Neuronal stem cell (in vitro differentiated cells): ENCODE measurements at regions not wholly inside any gene's neighbourhood (a gene's known extent, or its start where the extent isn't known, plus 50 kb on each side); places are given as distances from the start of the nearest gene placed in this dataset.

Source experiments
- DNase-seq: peaks from one replicate; pipeline ENCODE4 v3.0.0-alpha.2; 2013; ENCODE audit warnings: low spot score
- H2AFZ ChIP-seq: one replicate; pipeline ENCODE4 v1.6.1; 2013; ENCODE audit warnings: mild to moderate bottlenecking, low read length, inconsistent platforms
- H2AK5ac ChIP-seq: 2 replicates; pipeline ENCODE4 v1.6.1; 2013; ENCODE audit warnings: low read depth, mild to moderate bottlenecking, inconsistent platforms, low read length, moderate library complexity, mixed read lengths
- H2BK120ac ChIP-seq: 2 replicates; pipeline ENCODE4 v1.6.1; 2013; ENCODE audit warnings: low read depth, mild to moderate bottlenecking, inconsistent platforms, low read length, moderate library complexity, mixed read lengths
- H2BK12ac ChIP-seq: one replicate; pipeline ENCODE4 v1.6.1; 2013; ENCODE audit warnings: low read length, inconsistent platforms
- H2BK15ac ChIP-seq: 2 replicates; pipeline ENCODE4 v1.6.1; 2013; ENCODE audit warnings: mild to moderate bottlenecking, low read length, inconsistent platforms, mixed read lengths
- H2BK5ac ChIP-seq: one replicate; pipeline ENCODE4 v1.6.1; 2013; ENCODE audit warnings: inconsistent platforms, mild to moderate bottlenecking, low read length, moderate library complexity
- H3K14ac ChIP-seq: one replicate; pipeline ENCODE4 v1.6.1; 2013; ENCODE audit warnings: low read length, inconsistent platforms
- H3K18ac ChIP-seq: 2 replicates; pipeline ENCODE4 v1.6.1; 2013; ENCODE audit warnings: low read length, inconsistent platforms
- H3K23ac ChIP-seq: 2 replicates; pipeline ENCODE4 v1.6.1; 2013; ENCODE audit warnings: low read depth, mild to moderate bottlenecking, mixed read lengths, low read length, inconsistent platforms; ENCODE audit not compliant: poor library complexity
- H3K27ac ChIP-seq: replicated peaks from 3 replicates; pipeline ENCODE4 v1.5.1; 2013; ENCODE audit warnings: low read length, inconsistent platforms
- H3K27me3 ChIP-seq, 3 experiments: 2 replicates each; pipeline ENCODE4 v1.6.1; 2013; ENCODE audit warnings: low read length in 3 of 3, mild to moderate bottlenecking in 2 of 3, inconsistent platforms in 1 of 3, low read depth in 1 of 3, mixed read lengths in 1 of 3, moderate library complexity in 1 of 3; ENCODE audit not compliant: control insufficient read depth in 3 of 3, insufficient read depth in 3 of 3
- H3K36me3 ChIP-seq, 2 donors: replicated peaks in 1 of 2; 2 replicates each; pipeline ENCODE4 v1.6.1; 2013; ENCODE audit warnings: low read length in 2 of 2; ENCODE audit not compliant: control insufficient read depth in 2 of 2, insufficient read depth in 2 of 2
- H3K4ac ChIP-seq: 2 replicates; pipeline ENCODE4 v1.6.1; 2013; ENCODE audit warnings: inconsistent platforms, mild to moderate bottlenecking, low read length, moderate library complexity
- H3K4me1 ChIP-seq, 2 donors: 1 replicate in 1 of 2; 2 replicates in 1 of 2; pipeline ENCODE4 v1.6.1; 2013; ENCODE audit warnings: low read length in 2 of 2, low read depth in 1 of 2; ENCODE audit not compliant: control insufficient read depth in 2 of 2, insufficient read depth in 1 of 2
- H3K4me2 ChIP-seq: one replicate; pipeline ENCODE4 v1.6.1; 2013; ENCODE audit warnings: mild to moderate bottlenecking, low read length, inconsistent platforms; ENCODE audit not compliant: insufficient read depth, poor library complexity, severe bottlenecking
- H3K4me3 ChIP-seq, 2 donors: 2 replicates each; pipeline ENCODE4 v1.5.1; 2013; ENCODE audit warnings: low read length in 2 of 2, mild to moderate bottlenecking in 2 of 2, inconsistent platforms in 1 of 2, moderate library complexity in 1 of 2
- H3K79me1 ChIP-seq: one replicate; pipeline ENCODE4 v1.6.1; 2013; ENCODE audit warnings: low read depth, mild to moderate bottlenecking, inconsistent platforms, low read length, moderate library complexity
- H3K9ac ChIP-seq: one replicate; pipeline ENCODE4 v1.6.1; 2013; ENCODE audit warnings: mild to moderate bottlenecking, low read depth, low read length, inconsistent platforms; ENCODE audit not compliant: poor library complexity
- H3K9me3 ChIP-seq, 2 donors: replicated peaks in 1 of 2; 2 replicates each; pipeline versions ENCODE3 to v1.6.1; 2013; ENCODE audit warnings: low read length in 2 of 2, mild to moderate bottlenecking in 2 of 2, inconsistent platforms in 1 of 2, low read depth in 1 of 2, mixed read lengths in 1 of 2, moderate library complexity in 1 of 2; ENCODE audit not compliant: control insufficient read depth in 2 of 2, insufficient read depth in 1 of 2
- H4K8ac ChIP-seq: one replicate; pipeline ENCODE4 v1.6.1; 2013; ENCODE audit warnings: low read depth, mild to moderate bottlenecking, inconsistent platforms, low read length, moderate library complexity
- H4K91ac ChIP-seq: one replicate; pipeline ENCODE4 v1.6.1; 2013; ENCODE audit warnings: low read length, low read depth, mild to moderate bottlenecking, inconsistent platforms; ENCODE audit not compliant: poor library complexity
- WGBS, 2 donors: extraction: QIAGEN DNeasy Blood & Tissue Kit; methylation state at CpG; one replicate each; pipeline ENCODE4 v1.1.7; 2013; ENCODE audit warnings: missing lambda C conversion rate in 2 of 2, mixed read lengths in 1 of 2; ENCODE audit not compliant: insufficient read length in 2 of 2, insufficient replicate concordance in 1 of 2; ENCODE audit errors: extremely low coverage in 2 of 2; 5-methylcytosine and 5-hydroxymethylcytosine counted together

- Histone ChIP-seq H3K4me1 (no peaks in the 10 kb centered on the region), H2BK15ac (no peak overlapping the region), H3K4ac (no peak overlapping the region), H3K23ac (no peak overlapping the region), H2AK5ac (no peak overlapping the region), H3K79me1 (no peaks in the 10 kb centered on the region), H3K27me3 (no peaks in the 10 kb centered on the region), H2AFZ (no peak overlapping the region), H3K9ac (no peak overlapping the region), H3K4me2 (no peak overlapping the region), H3K9me3 (no peaks in the 10 kb centered on the region), H3K14ac (no peak overlapping the region), H3K36me3 (no peaks in the 10 kb centered on the region), H4K91ac (no peak overlapping the region), H4K8ac (no peak overlapping the region), H2BK12ac (no peak overlapping the region), H2BK120ac (no peak overlapping the region), H3K18ac (no peak overlapping the region), H2BK5ac (no peak overlapping the region), H3K27ac (no peak overlapping the region), H3K4me3 (no peak overlapping the region)
- no peak for DNase-seq
- WGBS, 2 donors: no CpG with 5 or more reads among the region's 2 CpGs
Measured at GRCh38 chr14:48788771-48789170, 797.4 kb downstream of the RPS29 start.

- Histone ChIP-seq H2AFZ (no peak overlapping the region), H3K23ac (no peak overlapping the region), H4K8ac (no peak overlapping the region), H2AK5ac (no peak overlapping the region), H3K18ac (no peak overlapping the region), H2BK120ac (no peak overlapping the region), H3K4me2 (no peak overlapping the region), H4K91ac (no peak overlapping the region), H2BK15ac (no peak overlapping the region), H3K4me1 (no peaks in the 10 kb centered on the region), H3K9me3 (no peaks in the 10 kb centered on the region), H3K27me3 (no peaks in the 10 kb centered on the region), H3K79me1 (no peaks in the 10 kb centered on the region), H2BK12ac (no peak overlapping the region), H3K4me3 (no peak overlapping the region), H3K14ac (no peak overlapping the region), H3K4ac (no peak overlapping the region), H3K36me3 (no peaks in the 10 kb centered on the region), H3K27ac (no peak overlapping the region), H3K9ac (no peak overlapping the region), H2BK5ac (no peak overlapping the region)
- DNase-seq: no peak
- WGBS, 2 donors: no CpG with 5 or more reads among the region's 2 CpGs
Measured at GRCh38 chr14:48786498-48786897, 799.7 kb downstream of the RPS29 start.

GRCh38 chr14:48771717-48772116 lies 814.5 kb downstream of the RPS29 start:
- Histone ChIP-seq H3K79me1 (no peaks in the 10 kb centered on the region), H3K14ac (no peak overlapping the region), H3K23ac (no peak overlapping the region), H3K27ac (no peak overlapping the region), H4K8ac (no peak overlapping the region), H3K9ac (no peak overlapping the region), H3K4me1 (no peaks in the 10 kb centered on the region), H3K9me3 (no peaks in the 10 kb centered on the region), H3K18ac (no peak overlapping the region), H2BK12ac (no peak overlapping the region), H3K27me3 (no peaks in the 10 kb centered on the region), H3K4ac (no peak overlapping the region), H2AFZ (no peak overlapping the region), H2BK15ac (no peak overlapping the region), H2AK5ac (no peak overlapping the region), H3K4me2 (no peak overlapping the region), H3K36me3 (no peaks in the 10 kb centered on the region), H3K4me3 (no peak overlapping the region), H4K91ac (no peak overlapping the region), H2BK5ac (no peak overlapping the region), H2BK120ac (no peak overlapping the region)
- no peak for DNase-seq
- WGBS, 2 donors: no CpG with 5 or more reads among the region's 1 CpG

GRCh38 chr14:48751293-48751692 lies 834.9 kb downstream of the RPS29 start:
- no peaks in the 10 kb centered on the region for H3K9me3 ChIP-seq
- H3K4me2 ChIP-seq: no peak overlapping the region
- no peak overlapping the region for H2AK5ac ChIP-seq
- no peak overlapping the region for H2BK15ac ChIP-seq
- H3K4me1 ChIP-seq: peaks cover 2% of the 10 kb centered on the region in 2 donors
- no peak overlapping the region for H3K27ac ChIP-seq
- no peak overlapping the region for H2BK120ac ChIP-seq
- no peaks in the 10 kb centered on the region for H3K79me1 ChIP-seq
- H3K9ac ChIP-seq: no peak overlapping the region
- H2BK5ac ChIP-seq: no peak overlapping the region
- DNase-seq: no peak
- H3K27me3 ChIP-seq: no peaks in the 10 kb centered on the region
- H3K36me3 ChIP-seq: no peaks in the 10 kb centered on the region
- no peak overlapping the region for H2AFZ ChIP-seq
- H4K91ac ChIP-seq: no peak overlapping the region
- H3K14ac ChIP-seq: no peak overlapping the region
- H2BK12ac ChIP-seq: no peak overlapping the region
- H3K4me3 ChIP-seq: no peak overlapping the region
- H3K23ac ChIP-seq: no peak overlapping the region
- H4K8ac ChIP-seq: no peak overlapping the region
- no peak overlapping the region for H3K18ac ChIP-seq
- H3K4ac ChIP-seq: no peak overlapping the region
